K562 (cell line): ENCODE measurements at regions not wholly inside any gene's neighbourhood (a gene's known extent, or its start where the extent isn't known, plus 50 kb on each side); places are given as distances from the start of the nearest gene placed in this dataset.

Experiments used
- ATAC-seq: fragments of 200-7000 bp; cut with Tn5 transposase; 3 replicates; pipeline ENCODE4 v1.9.1; 2020; ENCODE audit warnings: moderate library complexity
- BruUV-seq: library from RNA; stranded (reverse); fragments of 400-500 nt; replicated peaks from 2 replicates; lab custom pipeline; 2021; lab: Mats Ljungman, UMichigan
- CTCF ChIA-PET: fragments of 300-600 bp; formaldehyde crosslinking; extraction: SDS; loops from one replicate; lab custom pipeline; 2021; ENCODE audit warnings: low intra/inter-chr PET ratio; lab: Yijun Ruan, JAX
- POLR2A ChIA-PET: fragments of 300-600, 350-650 bp; sonication (Branson Sonifier 250); formaldehyde crosslinking; extraction: SDS; loops from one replicate; lab custom pipeline; 2021; ENCODE audit warnings: antibody characterized with exemption, inconsistent platforms; lab: Yijun Ruan, JAX
- DNase-seq, 4 experiments: peaks; one replicate each; pipeline versions ENCODE4 v3.0.0 to v3.0.0-alpha.2; 2011 to 2018; ENCODE audit warnings: low spot score in 3 of 4, mixed read lengths in 3 of 4; ENCODE audit errors: extremely low read depth in 1 of 4
- FAIRE-seq: peaks from 2 replicates; lab custom pipeline; 2011; peaks lifted over from hg19 to GRCh38; lab: Jason Lieb, UNC
- H2AFZ ChIP-seq: 2 replicates; pipeline ENCODE4 v1.6.0; 2011; ENCODE audit warnings: low read depth, low read length, control low read depth, inconsistent platforms
- H3K27ac ChIP-seq: fragments of 200-600 bp; 3 replicates; pipeline ENCODE4 v1.8.0; 2011; ENCODE audit warnings: low read depth, mild to moderate bottlenecking, control low read depth, inconsistent platforms, low read length, moderate library complexity, mixed read lengths; ENCODE audit errors: extremely low read depth
- H3K27me3 ChIP-seq, 2 experiments: fragments of 300-600 bp in 1 of 2; 2 replicates in 1 of 2; 3 replicates in 1 of 2; pipeline versions ENCODE4 v1.6.0 to v1.8.0; 2011; ENCODE audit warnings: inconsistent platforms in 2 of 2, low read length in 2 of 2, mild to moderate bottlenecking in 1 of 2, mixed read lengths in 1 of 2, moderate library complexity in 1 of 2; ENCODE audit not compliant: control insufficient read depth in 2 of 2, insufficient read depth in 2 of 2
- H3K36me3 ChIP-seq: fragments of 300-600 bp; 3 replicates; pipeline ENCODE4 v1.8.0; 2011; ENCODE audit warnings: mild to moderate bottlenecking, low read length, inconsistent platforms; ENCODE audit not compliant: control insufficient read depth, insufficient read depth
- H3K4me1 ChIP-seq, 2 experiments: fragments of 200-600 bp in 1 of 2; replicated peaks in 1 of 2; 2 replicates in 1 of 2; 3 replicates in 1 of 2; pipeline versions ENCODE4 v1.5.1 to v1.8.0; 2011; ENCODE audit warnings: inconsistent platforms in 2 of 2, low read length in 2 of 2, mild to moderate bottlenecking in 1 of 2, mixed read lengths in 1 of 2, moderate library complexity in 1 of 2; ENCODE audit not compliant: control insufficient read depth in 2 of 2, insufficient read depth in 2 of 2
- H3K4me2 ChIP-seq: 2 replicates; pipeline ENCODE4 v1.6.1; 2011; ENCODE audit warnings: low read length, control low read depth, inconsistent platforms, mixed read lengths; ENCODE audit not compliant: insufficient read depth
- H3K4me3 ChIP-seq: fragments of 200-600 bp; sonication (generic), shearing (Covaris generic); 2 replicates; pipeline ENCODE4 v1.5.1; 2016; ENCODE audit warnings: control low read depth, inconsistent platforms
- H3K79me2 ChIP-seq: fragments of 200-600 bp; 3 replicates; pipeline ENCODE4 v1.8.0; 2011; ENCODE audit warnings: low read length, inconsistent platforms; ENCODE audit not compliant: control insufficient read depth, insufficient read depth
- H3K9ac ChIP-seq, 2 experiments: 2 replicates each; pipeline versions ENCODE4 v1.6.0 to v1.6.1; 2011; ENCODE audit warnings: low read depth in 2 of 2, low read length in 2 of 2, control low read depth in 1 of 2, inconsistent platforms in 1 of 2, mild to moderate bottlenecking in 1 of 2, mixed read lengths in 1 of 2; ENCODE audit not compliant: insufficient read depth in 1 of 2
- H3K9me1 ChIP-seq: one replicate; pipeline ENCODE4 v1.6.0; 2011; ENCODE audit warnings: inconsistent platforms, mild to moderate bottlenecking, low read length, moderate library complexity; ENCODE audit not compliant: control insufficient read depth, insufficient read depth
- H3K9me3 ChIP-seq: replicated peaks from 2 replicates; pipeline ENCODE4 v1.5.1; 2011; ENCODE audit warnings: low read depth, low read length, inconsistent platforms; ENCODE audit not compliant: control insufficient read depth, insufficient read depth
- H4K20me1 ChIP-seq: replicated peaks from 2 replicates; pipeline ENCODE4 v1.6.1; 2011; ENCODE audit warnings: low read length, inconsistent platforms, mixed read lengths; ENCODE audit not compliant: control insufficient read depth, insufficient read depth
- ATF1 ChIP-seq, 2 experiments: fragments of 450-650 bp in 1 of 2; IDR thresholded peaks; 2 replicates each; pipeline ENCODE4 v1.6.1; 2016; ENCODE audit warnings: missing compliant biosample characterization in 1 of 2, missing genetic modification characterization in 1 of 2
- CHD2 ChIP-seq: IDR thresholded peaks from 2 replicates; pipeline ENCODE4 v1.6.1; 2011; ENCODE audit warnings: low read depth, low read length
- ETV5 ChIP-seq: sonication (generic); formaldehyde crosslinking; IDR thresholded peaks from 2 replicates; pipeline ENCODE4 v1.4.0; 2020; ENCODE audit warnings: low read depth, mild to moderate bottlenecking, missing genetic modification reagents
- EZH2 ChIP-seq: IDR thresholded peaks from 2 replicates; pipeline ENCODE4 v1.6.1; 2012; ENCODE audit warnings: low read depth, mild to moderate bottlenecking, inconsistent platforms, low read length, borderline replicate concordance
- HDAC2 ChIP-seq: fragments of 450-650 bp; IDR thresholded peaks from 2 replicates; pipeline ENCODE4 v1.6.1; 2016; ENCODE audit warnings: mild to moderate bottlenecking
- HDAC8 ChIP-seq: fragments of 450-650 bp; IDR thresholded peaks from 2 replicates; pipeline ENCODE4 v1.6.1; 2016; ENCODE audit warnings: mild to moderate bottlenecking, missing genetic modification characterization, moderate library complexity, missing compliant biosample characterization
- KDM4B ChIP-seq, 2 experiments: fragments of 450-650 bp in 1 of 2; sonication (generic) in 1 of 2; IDR thresholded peaks; 2 replicates each; pipeline ENCODE4 v1.6.1; 2016 to 2017; ENCODE audit warnings: borderline replicate concordance in 2 of 2, antibody characterized with exemption in 1 of 2, low read depth in 1 of 2, mild to moderate bottlenecking in 1 of 2
- MCM3 ChIP-seq: fragments of 450-650 bp; IDR thresholded peaks from 2 replicates; pipeline ENCODE4 v1.6.1; 2016
- NUFIP1 ChIP-seq: fragments of 450-650 bp; IDR thresholded peaks from 2 replicates; pipeline ENCODE4 v1.6.1; 2018; ENCODE audit not compliant: partially characterized antibody
- POLR2H ChIP-seq: IDR thresholded peaks from 2 replicates; pipeline ENCODE4 v1.6.1; 2016; ENCODE audit warnings: missing genetic modification characterization, low read depth, mild to moderate bottlenecking, control low read depth, missing compliant biosample characterization, moderate library complexity
- RBM17 ChIP-seq: fragments of 200-400 bp; formaldehyde crosslinking; IDR thresholded peaks from 2 replicates; pipeline ENCODE4 v1.6.1; 2017; ENCODE audit warnings: low read depth, mild to moderate bottlenecking, low read length, borderline replicate concordance
- RBM39 ChIP-seq: fragments of 200-400 bp; formaldehyde crosslinking; optimal IDR thresholded peaks from 2 replicates; pipeline ENCODE3; 2018; ENCODE audit warnings: low read depth, low read length
- SAFB2 ChIP-seq: fragments of 200-400 bp; formaldehyde crosslinking; IDR thresholded peaks from 2 replicates; pipeline ENCODE4 v1.6.1; 2018; ENCODE audit warnings: borderline replicate concordance, low read length, low read depth, moderate library complexity; ENCODE audit not compliant: severe bottlenecking
- SIN3B ChIP-seq: fragments of 450-650 bp; IDR thresholded peaks from 2 replicates; pipeline ENCODE4 v1.6.1; 2017; ENCODE audit warnings: low read depth, mild to moderate bottlenecking, moderate library complexity
- ZNF212 ChIP-seq: fragments of 450-650 bp; formaldehyde crosslinking; IDR thresholded peaks from 2 replicates; pipeline ENCODE4 v1.4.0; 2020; ENCODE audit warnings: mild to moderate bottlenecking
- ZNF507 ChIP-seq: conservative IDR thresholded peaks from 2 replicates; pipeline ENCODE4 v1.6.1; 2017; ENCODE audit warnings: missing genetic modification characterization, missing compliant biosample characterization
- WGBS: fragments of 100-300 bp; shearing (Covaris generic); methylation state at CpG from one replicate; pipeline ENCODE4 v1.1.6; 2016; ENCODE audit warnings: low coverage, mixed read lengths; ENCODE audit not compliant: insufficient coverage; ENCODE audit errors: missing lambda C conversion rate; 5-methylcytosine and 5-hydroxymethylcytosine counted together
- in situ Hi-C: fragments of 300-500 bp; cut with MboI; formaldehyde crosslinking; loops from 4 replicates; pipeline ENCODE4 v1.15.0; 2018; ENCODE audit warnings: inconsistent platforms, mixed read lengths
- intact Hi-C: fragments of 100-400 bp; cut with micrococcal nuclease; formaldehyde crosslinking; loops from 2 replicates; pipeline ENCODE4 v1.14.2; 2022
- TF ChIP-seq, protein P1 (sequence below): sonication (generic); formaldehyde crosslinking; IDR thresholded peaks from 2 replicates; pipeline ENCODE4 v1.8.0; 2022; ENCODE audit warnings: missing genetic modification reagents, mild to moderate bottlenecking, moderate library complexity, borderline replicate concordance
- TF ChIP-seq, protein P2 (sequence below): fragments of 200-800 bp; sonication (Bioruptor generic); IDR thresholded peaks from 2 replicates; pipeline ENCODE4 v1.6.1; 2016; ENCODE audit warnings: missing genetic modification characterization, missing compliant biosample characterization

DNA sequence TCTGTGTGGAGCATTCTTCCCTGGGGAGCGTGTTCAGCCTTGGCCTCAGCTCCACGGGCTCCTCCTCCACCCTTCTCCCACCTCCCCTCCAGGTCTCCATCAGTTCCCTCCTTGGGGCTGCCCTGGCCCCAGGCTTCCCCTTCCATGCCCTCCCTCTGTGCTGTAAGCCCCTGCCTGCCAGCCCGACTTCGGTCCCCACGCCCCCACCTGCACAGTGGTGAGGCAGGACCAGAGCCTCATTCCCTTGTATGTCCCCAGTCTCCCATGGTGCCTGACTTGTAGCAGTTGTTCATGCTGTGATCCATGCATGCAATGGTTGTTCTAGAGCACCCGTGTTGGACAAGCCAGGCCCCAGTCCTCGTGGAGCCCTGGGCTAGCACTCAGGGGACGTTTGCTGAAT is 199.4 kb downstream of the RBFOX3 start (continued):
- TF ChIP-seq POLR2H = no peak
- TF ChIP-seq HDAC8 = no peak
- no peak for TF ChIP-seq SAFB2
- TF ChIP-seq CHD2 = no peak
- TF ChIP-seq ZNF212 (CRISPR knock-in tag) = no peak
- no peak for TF ChIP-seq HDAC2
- no peak for TF ChIP-seq EZH2
- no peak for TF ChIP-seq ETV5
- TF ChIP-seq, protein P1, sequence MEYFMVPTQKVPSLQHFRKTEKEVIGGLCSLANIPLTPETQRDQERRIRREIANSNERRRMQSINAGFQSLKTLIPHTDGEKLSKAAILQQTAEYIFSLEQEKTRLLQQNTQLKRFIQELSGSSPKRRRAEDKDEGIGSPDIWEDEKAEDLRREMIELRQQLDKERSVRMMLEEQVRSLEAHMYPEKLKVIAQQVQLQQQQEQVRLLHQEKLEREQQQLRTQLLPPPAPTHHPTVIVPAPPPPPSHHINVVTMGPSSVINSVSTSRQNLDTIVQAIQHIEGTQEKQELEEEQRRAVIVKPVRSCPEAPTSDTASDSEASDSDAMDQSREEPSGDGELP (CRISPR knock-in tag) = no peak

DNA sequence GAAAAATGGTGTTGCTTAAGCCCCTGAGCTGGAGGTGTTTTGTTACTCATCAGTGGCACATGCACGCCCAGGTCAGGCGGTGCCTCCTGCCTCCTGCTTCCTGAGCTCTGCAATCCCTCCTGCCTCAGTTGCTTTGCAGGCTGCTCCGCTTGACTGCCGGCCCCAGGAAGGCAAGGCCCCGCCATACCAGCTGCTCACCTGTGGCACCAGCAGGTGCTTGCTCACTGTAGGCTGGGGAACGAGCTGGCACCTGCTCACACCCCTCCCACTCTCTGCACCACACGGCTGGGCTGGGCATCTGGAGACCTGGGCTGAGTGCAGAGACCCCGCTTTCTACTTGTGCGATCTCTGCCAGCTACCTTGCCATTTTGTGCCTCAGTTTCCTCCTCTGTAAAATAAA is 200.2 kb downstream of the RBFOX3 start:
- Histone ChIP-seq H3K27ac (no peak overlapping the region), H4K20me1 (peaks cover 14% of the 10 kb centered on the region), H3K9me3 (peaks cover 2% of the 10 kb centered on the region; the same call in 1 of the 2 replicates), H3K4me3 (no peak overlapping the region), H3K9ac (no peak overlapping the region), H3K4me1 (no peaks in the 10 kb centered on the region), H3K27me3 (peaks cover 24 to 64% of the 10 kb centered on the region in 2 experiments), H3K9me1 (no peaks in the 10 kb centered on the region), H3K79me2 (no peaks in the 10 kb centered on the region), H3K36me3 (no peaks in the 10 kb centered on the region), H3K4me2 (no peak overlapping the region), H2AFZ (no peak overlapping the region)
- 0% methylated on average over 7 of the region's 9 CpGs for WGBS
- in situ Hi-C loops (no loop called here), intact Hi-C loops (no loop called here)
- ChIA-PET CTCF (no interaction called here), POLR2A (interaction anchor here (0.7 kb wide), 1 partner anchor 403 kb away, joined by 3 read pairs; no protein-coding TSS in a partner anchor)
- DNase-seq (no peak), ATAC-seq (no peak), FAIRE-seq (no peak)
- no TSS peak for BruUV-seq
- TF ChIP-seq MCM3 (no peak), KDM4B (IDR thresholded peaks at IDR 0.05; ENCODE audit: borderline replicate concordance in 2 of 2, low read depth in 1 of 2) (no peak), RBM39 (no peak), NUFIP1 (no peak), ATF1 (CRISPR knock-in tag; IDR thresholded peaks at IDR 0.05) (no peak), ATF1 (tag; IDR thresholded peaks at IDR 0.05) (no peak), SIN3B (no peak), RBM17 (no peak), ZNF507 (tag) (no peak)
- TF ChIP-seq, protein P2, sequence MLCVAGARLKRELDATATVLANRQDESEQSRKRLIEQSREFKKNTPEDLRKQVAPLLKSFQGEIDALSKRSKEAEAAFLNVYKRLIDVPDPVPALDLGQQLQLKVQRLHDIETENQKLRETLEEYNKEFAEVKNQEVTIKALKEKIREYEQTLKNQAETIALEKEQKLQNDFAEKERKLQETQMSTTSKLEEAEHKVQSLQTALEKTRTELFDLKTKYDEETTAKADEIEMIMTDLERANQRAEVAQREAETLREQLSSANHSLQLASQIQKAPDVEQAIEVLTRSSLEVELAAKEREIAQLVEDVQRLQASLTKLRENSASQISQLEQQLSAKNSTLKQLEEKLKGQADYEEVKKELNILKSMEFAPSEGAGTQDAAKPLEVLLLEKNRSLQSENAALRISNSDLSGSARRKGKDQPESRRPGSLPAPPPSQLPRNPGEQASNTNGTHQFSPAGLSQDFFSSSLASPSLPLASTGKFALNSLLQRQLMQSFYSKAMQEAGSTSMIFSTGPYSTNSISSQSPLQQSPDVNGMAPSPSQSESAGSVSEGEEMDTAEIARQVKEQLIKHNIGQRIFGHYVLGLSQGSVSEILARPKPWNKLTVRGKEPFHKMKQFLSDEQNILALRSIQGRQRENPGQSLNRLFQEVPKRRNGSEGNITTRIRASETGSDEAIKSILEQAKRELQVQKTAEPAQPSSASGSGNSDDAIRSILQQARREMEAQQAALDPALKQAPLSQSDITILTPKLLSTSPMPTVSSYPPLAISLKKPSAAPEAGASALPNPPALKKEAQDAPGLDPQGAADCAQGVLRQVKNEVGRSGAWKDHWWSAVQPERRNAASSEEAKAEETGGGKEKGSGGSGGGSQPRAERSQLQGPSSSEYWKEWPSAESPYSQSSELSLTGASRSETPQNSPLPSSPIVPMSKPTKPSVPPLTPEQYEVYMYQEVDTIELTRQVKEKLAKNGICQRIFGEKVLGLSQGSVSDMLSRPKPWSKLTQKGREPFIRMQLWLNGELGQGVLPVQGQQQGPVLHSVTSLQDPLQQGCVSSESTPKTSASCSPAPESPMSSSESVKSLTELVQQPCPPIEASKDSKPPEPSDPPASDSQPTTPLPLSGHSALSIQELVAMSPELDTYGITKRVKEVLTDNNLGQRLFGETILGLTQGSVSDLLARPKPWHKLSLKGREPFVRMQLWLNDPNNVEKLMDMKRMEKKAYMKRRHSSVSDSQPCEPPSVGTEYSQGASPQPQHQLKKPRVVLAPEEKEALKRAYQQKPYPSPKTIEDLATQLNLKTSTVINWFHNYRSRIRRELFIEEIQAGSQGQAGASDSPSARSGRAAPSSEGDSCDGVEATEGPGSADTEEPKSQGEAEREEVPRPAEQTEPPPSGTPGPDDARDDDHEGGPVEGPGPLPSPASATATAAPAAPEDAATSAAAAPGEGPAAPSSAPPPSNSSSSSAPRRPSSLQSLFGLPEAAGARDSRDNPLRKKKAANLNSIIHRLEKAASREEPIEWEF (CRISPR knock-in tag) = no peak
